ENCODE measurements at regions not wholly inside any gene's neighbourhood (a gene's known extent, or its start where the extent isn't known, plus 50 kb on each side); places are given as distances from the start of the nearest gene placed in this dataset.

GRCh38 chr13:78430166-78430791, 173.1 kb downstream of the POU4F1 start:
- DNase-seq (ENCODE audit: insufficient read length, low spot score) (no peak), FAIRE-seq (no peak)

GRCh38 chr13:78428646-78429045, 174.7 kb downstream of the POU4F1 start:
- FAIRE-seq (no peak), DNase-seq (ENCODE audit: insufficient read length, low spot score) (no peak)

- FAIRE-seq: no peak
- DNase-seq (ENCODE audit: insufficient read length, low spot score): no peak
These were observed 177.2 kb downstream of the POU4F1 start for GRCh38 chr13:78426183-78426582.

- no peak for DNase-seq (ENCODE audit: insufficient read length, low spot score)
- FAIRE-seq: no peak
These were observed 182.5 kb downstream of the POU4F1 start for GRCh38 chr13:78420814-78421213.

- FAIRE-seq (no peak), DNase-seq (ENCODE audit: insufficient read length, low spot score) (no peak)
These were observed 189.3 kb downstream of the POU4F1 start for GRCh38 chr13:78413887-78414553.

- DNase-seq (ENCODE audit: insufficient read length, low spot score) (no peak), FAIRE-seq (no peak)
These were observed 192.5 kb downstream of the POU4F1 start for GRCh38 chr13:78410847-78411246.

- no peak for DNase-seq (ENCODE audit: insufficient read length, low spot score)
These were observed 193.2 kb downstream of the POU4F1 start for GRCh38 chr13:78410164-78410563.

GRCh38 chr13:78409172-78409571, 194.2 kb downstream of the POU4F1 start:
- FAIRE-seq: no peak
- no peak for DNase-seq (ENCODE audit: insufficient read length, low spot score)

More at GRCh38 chr13:78410164-78410563, 193.2 kb downstream of the POU4F1 start:
- no peak for FAIRE-seq

GRCh38 chr13:78404846-78405360, 198.4 kb downstream of the POU4F1 start:
- DNase-seq (ENCODE audit: insufficient read length, low spot score): no peak
- no peak for FAIRE-seq

- DNase-seq (ENCODE audit: insufficient read length, low spot score): no peak
- no peak for FAIRE-seq
These were observed 200.5 kb downstream of the POU4F1 start for GRCh38 chr13:78402708-78403400.

- no peak for FAIRE-seq
- DNase-seq (ENCODE audit: insufficient read length, low spot score): no peak
These were observed 201.3 kb downstream of the POU4F1 start for GRCh38 chr13:78401873-78402707.

GRCh38 chr13:78398743-78399410, 204.5 kb downstream of the POU4F1 start:
- FAIRE-seq: no peak

GRCh38 chr13:78393286-78394142, 209.8 kb downstream of the POU4F1 start:
- DNase-seq (ENCODE audit: insufficient read length, low spot score): no peak
- no peak for FAIRE-seq

More at GRCh38 chr13:78398743-78399410, 204.5 kb downstream of the POU4F1 start:
- no peak for DNase-seq (ENCODE audit: insufficient read length, low spot score)

GRCh38 chr13:78383899-78384298, 219.5 kb downstream of the POU4F1 start:
- DNase-seq (ENCODE audit: insufficient read length, low spot score) (no peak), FAIRE-seq (no peak)

GRCh38 chr13:78383071-78383484, 220.3 kb downstream of the POU4F1 start:
- FAIRE-seq (no peak), DNase-seq (ENCODE audit: insufficient read length, low spot score) (no peak)

GRCh38 chr13:78382491-78382890, 220.9 kb downstream of the POU4F1 start:
- FAIRE-seq (no peak), DNase-seq (ENCODE audit: insufficient read length, low spot score) (no peak)

GRCh38 chr13:78376822-78377221, 226.5 kb downstream of the POU4F1 start:
- DNase-seq (ENCODE audit: insufficient read length, low spot score): no peak
- FAIRE-seq: no peak

- DNase-seq (ENCODE audit: insufficient read length, low spot score) (no peak), FAIRE-seq (no peak)
These were observed 227.3 kb downstream of the POU4F1 start for GRCh38 chr13:78376033-78376432.

- DNase-seq (ENCODE audit: insufficient read length, low spot score): no peak
- no peak for FAIRE-seq
These were observed 230.8 kb downstream of the POU4F1 start for GRCh38 chr13:78372581-78372980.

All from HTR-8/SVneo (cell line).